Osteocyte (in vitro differentiated cells): ENCODE measurements at regions not wholly inside any gene's neighbourhood (a gene's known extent, or its start where the extent isn't known, plus 50 kb on each side); places are given as distances from the start of the nearest gene placed in this dataset.
A peak's percentile ranks its signal among the peaks of the same experiment; 100 is the strongest.

Experiments
- DNase-seq: peaks from one replicate; pipeline ENCODE4 v3.0.0; 2021; ENCODE audit warnings: mixed read lengths; ENCODE audit not compliant: unreplicated experiment; ENCODE audit errors: extremely low spot score
- H3K27ac Mint-ChIP-seq: one replicate; pipeline ENCODE4 v1.8.0; 2021; ENCODE audit warnings: mild to moderate bottlenecking, mixed read lengths; ENCODE audit not compliant: unreplicated experiment
- H3K27me3 Mint-ChIP-seq: one replicate; pipeline ENCODE4 v1.8.0; 2021; ENCODE audit warnings: mixed read lengths; ENCODE audit not compliant: unreplicated experiment
- H3K36me3 Mint-ChIP-seq: one replicate; pipeline ENCODE4 v1.8.0; 2021; ENCODE audit warnings: mixed read lengths; ENCODE audit not compliant: unreplicated experiment
- H3K4me1 Mint-ChIP-seq: one replicate; pipeline ENCODE4 v1.8.0; 2021; ENCODE audit warnings: mixed read lengths; ENCODE audit not compliant: unreplicated experiment
- H3K4me3 Mint-ChIP-seq: one replicate; pipeline ENCODE4 v1.8.0; 2021; ENCODE audit warnings: mild to moderate bottlenecking, moderate library complexity, mixed read lengths; ENCODE audit not compliant: unreplicated experiment
- H3K9me3 Mint-ChIP-seq: one replicate; pipeline ENCODE4 v1.8.0; 2021; ENCODE audit warnings: mixed read lengths; ENCODE audit not compliant: unreplicated experiment
- TF ChIP-seq, protein P1 (sequence below): fragments of 200-600 bp; sonication (generic); IDR thresholded peaks from 2 replicates; pipeline ENCODE4 v1.5.0; 2021; ENCODE audit warnings: antibody characterized with exemption, mild to moderate bottlenecking, moderate library complexity

DNA sequence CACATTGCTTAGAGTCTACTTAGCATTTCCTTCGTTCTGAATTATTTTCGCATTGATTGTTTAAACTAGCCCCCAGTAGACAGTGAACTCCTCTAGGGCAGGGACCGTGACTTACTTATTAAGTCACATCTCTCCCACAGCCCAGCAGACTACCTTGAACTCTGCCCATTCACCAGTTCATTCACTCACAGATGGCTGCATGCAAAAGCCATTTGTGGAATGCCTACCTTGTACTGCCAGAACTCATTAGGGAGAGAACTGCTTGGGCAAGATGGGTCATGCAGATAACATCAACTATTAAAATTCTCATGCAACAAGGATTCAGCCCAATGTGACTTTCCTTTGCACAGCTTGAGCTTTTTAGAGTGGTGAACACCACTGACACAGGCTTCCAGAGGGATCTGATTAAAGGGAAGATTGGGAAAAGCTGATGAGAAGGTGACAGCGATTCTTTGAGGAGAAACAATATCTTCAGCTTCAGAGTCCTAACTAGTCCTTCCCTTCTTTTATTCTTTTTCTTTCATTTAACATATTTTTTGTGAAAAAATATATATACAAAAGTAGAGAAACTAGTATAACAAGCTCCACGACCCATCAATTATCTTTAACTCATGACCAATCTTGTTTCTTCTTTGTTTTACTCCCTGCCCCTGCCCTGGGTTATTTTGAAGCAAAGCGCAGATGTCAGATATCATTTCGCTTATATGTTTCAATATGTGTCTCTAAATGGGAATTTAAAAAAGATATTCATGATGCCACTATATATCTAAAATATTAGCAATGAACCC is 273.9 kb downstream of the CDC5L start:
- peak overlapping the region; percentile 8 for H3K4me3 Mint-ChIP-seq
- DNase-seq: no peak
- no peaks in the 10 kb centered on the region for H3K36me3 Mint-ChIP-seq
- H3K27me3 Mint-ChIP-seq: no peaks in the 10 kb centered on the region
- peak overlapping the region; percentile 77 for H3K27ac Mint-ChIP-seq
- TF ChIP-seq, protein P1, sequence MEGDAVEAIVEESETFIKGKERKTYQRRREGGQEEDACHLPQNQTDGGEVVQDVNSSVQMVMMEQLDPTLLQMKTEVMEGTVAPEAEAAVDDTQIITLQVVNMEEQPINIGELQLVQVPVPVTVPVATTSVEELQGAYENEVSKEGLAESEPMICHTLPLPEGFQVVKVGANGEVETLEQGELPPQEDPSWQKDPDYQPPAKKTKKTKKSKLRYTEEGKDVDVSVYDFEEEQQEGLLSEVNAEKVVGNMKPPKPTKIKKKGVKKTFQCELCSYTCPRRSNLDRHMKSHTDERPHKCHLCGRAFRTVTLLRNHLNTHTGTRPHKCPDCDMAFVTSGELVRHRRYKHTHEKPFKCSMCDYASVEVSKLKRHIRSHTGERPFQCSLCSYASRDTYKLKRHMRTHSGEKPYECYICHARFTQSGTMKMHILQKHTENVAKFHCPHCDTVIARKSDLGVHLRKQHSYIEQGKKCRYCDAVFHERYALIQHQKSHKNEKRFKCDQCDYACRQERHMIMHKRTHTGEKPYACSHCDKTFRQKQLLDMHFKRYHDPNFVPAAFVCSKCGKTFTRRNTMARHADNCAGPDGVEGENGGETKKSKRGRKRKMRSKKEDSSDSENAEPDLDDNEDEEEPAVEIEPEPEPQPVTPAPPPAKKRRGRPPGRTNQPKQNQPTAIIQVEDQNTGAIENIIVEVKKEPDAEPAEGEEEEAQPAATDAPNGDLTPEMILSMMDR: no peak
- peaks cover 86% of the 10 kb centered on the region for H3K4me1 Mint-ChIP-seq
- no peaks in the 10 kb centered on the region for H3K9me3 Mint-ChIP-seq

DNA sequence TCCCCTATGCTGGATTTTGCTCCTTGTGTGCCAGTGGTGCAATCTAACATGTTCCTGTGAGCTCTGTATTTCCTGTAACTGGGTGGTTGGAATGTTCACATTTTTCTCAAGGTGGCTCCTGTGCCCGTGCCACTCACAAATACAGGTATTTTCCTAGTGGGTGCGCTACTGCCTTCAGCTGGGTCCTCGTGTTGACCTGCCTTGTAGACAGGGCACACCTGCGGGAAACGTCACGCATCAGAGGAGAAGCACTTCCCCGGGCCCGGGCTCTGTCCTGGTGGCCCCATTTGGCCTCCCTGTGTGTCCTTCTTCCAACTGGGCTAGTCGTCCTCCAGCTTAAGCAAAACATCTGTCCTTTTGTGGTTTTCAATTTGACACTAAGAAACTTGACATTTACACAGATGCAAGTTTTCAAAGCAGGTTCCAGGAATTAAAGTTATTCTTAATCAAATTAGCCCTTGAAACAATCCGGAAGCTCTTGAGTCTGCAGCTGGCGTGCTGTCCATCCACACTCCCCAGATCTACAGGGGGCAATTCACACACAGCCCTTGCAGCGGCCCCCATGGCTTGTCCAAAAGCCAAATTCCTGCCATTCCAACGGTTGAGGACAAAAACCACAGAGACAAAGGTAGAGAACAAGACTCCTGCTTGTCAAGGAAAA is 275.1 kb downstream of the CDC5L start:
- H3K36me3 Mint-ChIP-seq: no peaks in the 10 kb centered on the region
- H3K27ac Mint-ChIP-seq: peak overlapping the region; percentile 81
- no peak for DNase-seq

DNA sequence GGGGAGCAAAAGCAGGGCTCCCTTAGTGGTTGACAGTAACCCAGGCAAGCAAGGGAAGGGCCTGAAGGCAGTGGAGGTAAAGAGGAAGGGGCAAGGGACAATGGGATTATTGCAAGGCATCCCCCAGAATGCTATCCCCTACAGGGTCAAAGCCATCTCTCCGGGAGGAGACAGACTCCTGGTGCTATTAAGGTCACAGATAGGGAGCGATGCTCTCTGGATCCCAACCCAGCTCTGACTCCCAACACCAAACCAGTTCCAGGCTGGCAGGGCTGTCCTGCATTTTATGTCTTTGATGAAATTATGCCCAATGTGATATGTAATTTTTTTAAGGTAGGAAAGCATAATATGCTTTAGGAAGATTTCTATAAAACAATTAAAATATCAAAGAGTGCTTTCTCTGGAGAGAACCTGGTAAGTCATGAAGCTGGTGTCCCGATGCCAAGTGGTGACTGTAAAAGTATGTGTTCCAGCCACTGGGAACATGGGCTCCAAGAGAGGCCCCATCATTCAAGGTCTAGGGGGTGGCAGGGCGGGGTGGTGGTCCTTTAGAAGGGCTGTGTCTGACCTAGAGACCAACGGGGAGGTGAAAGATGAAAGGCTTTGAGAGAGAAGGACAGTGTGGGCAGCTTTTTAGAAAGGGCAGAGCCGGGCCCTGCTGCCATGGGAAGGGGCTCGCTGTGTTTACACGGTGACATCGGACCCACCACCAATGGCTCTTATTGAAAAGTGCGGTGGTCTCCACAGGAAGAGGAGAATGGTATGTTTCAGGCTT is 276.5 kb downstream of the CDC5L start:
- no peaks in the 10 kb centered on the region for H3K27me3 Mint-ChIP-seq
- no peak overlapping the region for H3K4me3 Mint-ChIP-seq
- H3K36me3 Mint-ChIP-seq: no peaks in the 10 kb centered on the region
- TF ChIP-seq, protein P1: no peak
- no peaks in the 10 kb centered on the region for H3K9me3 Mint-ChIP-seq
- H3K4me1 Mint-ChIP-seq: peaks cover 97% of the 10 kb centered on the region
- peak overlapping the region; percentile 81 for H3K27ac Mint-ChIP-seq
- no peak for DNase-seq

More for the DNA sequence above, 275.1 kb downstream of the CDC5L start:
- peak overlapping the region; percentile 19 for H3K4me3 Mint-ChIP-seq
- H3K9me3 Mint-ChIP-seq: no peaks in the 10 kb centered on the region
- TF ChIP-seq, protein P1: no peak
- H3K27me3 Mint-ChIP-seq: no peaks in the 10 kb centered on the region
- H3K4me1 Mint-ChIP-seq: peaks cover 86% of the 10 kb centered on the region

DNA sequence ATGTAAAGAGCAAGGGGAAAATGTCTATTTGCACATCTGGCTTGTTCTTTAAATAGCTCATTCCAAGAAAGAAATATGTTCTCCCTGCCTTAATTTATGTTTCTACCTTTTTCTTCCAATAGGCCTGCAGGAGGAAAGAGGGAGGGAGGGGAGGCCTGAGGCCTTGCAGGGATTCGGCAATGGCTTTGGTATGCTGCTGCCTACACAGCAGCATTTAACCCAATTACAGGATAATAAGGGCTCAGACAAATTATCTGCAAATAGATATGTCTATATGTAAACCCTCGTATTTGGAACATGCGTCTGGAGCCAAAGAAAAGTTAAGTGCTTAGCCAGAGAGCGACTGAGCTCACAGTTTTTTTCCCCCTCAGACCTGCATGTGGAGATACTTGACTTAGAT is 277.2 kb downstream of the CDC5L start:
- TF ChIP-seq, protein P1: no peak
- Mint-ChIP-seq H3K9me3 (no peaks in the 10 kb centered on the region), H3K4me1 (peaks cover 97% of the 10 kb centered on the region), H3K4me3 (peak overlapping the region; percentile 20), H3K27ac (peak overlapping the region; percentile 54), H3K36me3 (no peaks in the 10 kb centered on the region), H3K27me3 (no peaks in the 10 kb centered on the region)
- no peak for DNase-seq
